ENCODE measurements at regions not wholly inside any gene's neighbourhood (a gene's known extent, or its start where the extent isn't known, plus 50 kb on each side); places are given as distances from the start of the nearest gene placed in this dataset.

GRCh38 chr4:157550028-157550427 lies 329.5 kb downstream of the GRIA2 start:
- no peak for TF ChIP-seq CTCF (IDR thresholded peaks at IDR 0.05; ENCODE audit: insufficient read depth, low read length, poor library complexity, severe bottlenecking)
- TF ChIP-seq EZH2phosphoT487 (conservative IDR thresholded peaks at IDR 0.05; ENCODE audit: low read length), result no peak

Measured in SU-DHL-6 (cell line).